Right lobe of liver (tissue), 4 donors: ENCODE measurements at regions not wholly inside any gene's neighbourhood (a gene's known extent, or its start where the extent isn't known, plus 50 kb on each side); places are given as distances from the start of the nearest gene placed in this dataset.

ENCODE experiments used
- CTCF ChIP-seq, 4 donors: fragments of 200-600 bp in 3 of 4; fragments of 450-650 bp in 1 of 4; IDR thresholded peaks; one replicate each; pipeline versions ENCODE4 v1.5.1 to v1.8.0; 2016 to 2022; ENCODE audit warnings: antibody characterized with exemption in 4 of 4, mild to moderate bottlenecking in 2 of 4
- POLR2A ChIP-seq: fragments of 450-650 bp; IDR thresholded peaks from one replicate; pipeline ENCODE4 v1.6.1; 2017; ENCODE audit warnings: antibody characterized with exemption, mild to moderate bottlenecking
- donor health status: DM: no; HTN: no; CAD: no.
- donor health status: DM: no; HTN: no; CAD: no.
- donor health status: DM: no; HTN: yes; CAD: no.

- TF ChIP-seq CTCF (IDR thresholded peaks at IDR 0.05), result no peak
- no peak for TF ChIP-seq POLR2A
Measured at GRCh38 chr6:74650668-74651067, 555.2 kb downstream of the COL12A1 start.
